OCI-LY7 (cell line): ENCODE measurements at regions not wholly inside any gene's neighbourhood (a gene's known extent, or its start where the extent isn't known, plus 50 kb on each side); places are given as distances from the start of the nearest gene placed in this dataset.

ENCODE experiments used
- CTCF ChIP-seq: fragments of 200-600 bp; sonication (generic); conservative IDR thresholded peaks from 2 replicates; pipeline ENCODE4 v1.5.1; 2014; ENCODE audit warnings: mild to moderate bottlenecking, antibody characterized with exemption, low read length, moderate library complexity, mixed read lengths
- EZH2phosphoT487 ChIP-seq: fragments of 200-600 bp; sonication (generic); IDR thresholded peaks from 2 replicates; pipeline ENCODE4 v1.6.1; 2018; ENCODE audit warnings: low read depth, borderline replicate concordance, mild to moderate bottlenecking, mixed run types, antibody characterized with exemption, low read length, moderate library complexity, mixed read lengths

- TF ChIP-seq CTCF, result no peak
- no peak for TF ChIP-seq EZH2phosphoT487
Observed at GRCh38 chr9:30120666-30121065, 2263.8 kb upstream of the ACO1 start.
